Urinary bladder (tissue), 3 donors: ENCODE measurements at regions not wholly inside any gene's neighbourhood (a gene's known extent, or its start where the extent isn't known, plus 50 kb on each side); places are given as distances from the start of the nearest gene placed in this dataset.

Experiments used
- DNase-seq: peaks from one replicate; pipeline ENCODE4 v3.0.0-alpha.2; 2015; ENCODE audit errors: extremely low spot score
- H3K27ac ChIP-seq: one replicate; pipeline ENCODE4 v1.5.1; 2013; ENCODE audit warnings: low read depth, mild to moderate bottlenecking, moderate library complexity
- H3K36me3 ChIP-seq: one replicate; pipeline ENCODE4 v1.6.1; 2013; ENCODE audit warnings: mild to moderate bottlenecking, moderate library complexity; ENCODE audit not compliant: insufficient read depth
- H3K4me1 ChIP-seq: one replicate; pipeline ENCODE4 v1.6.1; 2013; ENCODE audit warnings: mild to moderate bottlenecking, moderate library complexity; ENCODE audit not compliant: insufficient read depth
- H3K4me3 ChIP-seq: one replicate; pipeline ENCODE4 v1.5.1; 2013; ENCODE audit warnings: low read depth, low read length
- WGBS: extraction: QIAGEN DNeasy Blood & Tissue Kit; methylation state at CpG from one replicate; pipeline ENCODE4 v1.1.7; 2013; 5-methylcytosine and 5-hydroxymethylcytosine counted together
- donor health status: healthy with polysubstance abuse.
- donor health status: healthy.

DNA sequence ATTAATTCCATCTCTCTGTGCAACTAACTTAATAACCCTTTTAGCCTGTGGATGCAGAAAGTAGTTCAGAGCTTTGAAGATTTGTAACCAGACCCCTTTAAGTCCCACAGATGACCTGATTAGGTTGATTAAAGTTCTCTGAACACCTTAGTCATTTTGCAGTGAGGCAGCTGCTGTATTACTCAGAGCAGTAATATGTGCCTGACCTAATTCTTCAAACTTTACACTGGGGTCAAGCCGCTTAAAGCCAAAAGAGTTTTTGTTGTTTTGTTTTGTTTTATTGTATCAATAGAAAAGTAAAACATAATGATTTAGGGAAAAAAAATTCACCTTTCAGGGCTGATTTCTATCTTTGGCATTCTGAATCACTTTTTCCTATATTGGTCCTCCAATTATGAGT is 78.6 kb upstream of the PLEKHG7 start:
- no peak for DNase-seq
- peaks cover 2% of the 10 kb centered on the region for H3K4me1 ChIP-seq
- WGBS = 85% methylated on average over 1 of the region's 1 CpG

DNA sequence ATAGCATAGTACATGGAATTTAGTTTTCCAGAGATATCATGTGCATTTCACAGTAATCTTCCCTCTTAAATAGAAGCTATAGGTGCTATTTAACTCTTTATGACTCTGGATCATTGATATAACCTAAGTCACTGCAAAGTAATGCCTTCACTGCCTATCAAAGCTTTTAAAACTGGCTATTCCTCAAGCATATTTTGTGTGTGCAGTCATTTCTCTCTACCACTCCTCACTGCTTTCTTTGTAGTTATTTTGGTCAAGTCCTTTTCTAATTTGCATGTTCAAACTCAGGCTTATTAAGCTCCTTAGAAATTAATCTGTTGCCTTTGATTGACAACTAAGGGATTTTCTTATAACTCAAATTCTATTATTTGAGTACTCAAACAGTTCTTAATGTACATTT is 79.4 kb upstream of the PLEKHG7 start:
- H3K36me3 ChIP-seq = no peaks in the 10 kb centered on the region
- no peak overlapping the region for H3K4me3 ChIP-seq
- no peak for DNase-seq
- no peak overlapping the region for H3K27ac ChIP-seq
- H3K4me1 ChIP-seq = peaks cover 2% of the 10 kb centered on the region

More for the DNA sequence above, 78.6 kb upstream of the PLEKHG7 start:
- Histone ChIP-seq H3K36me3 (no peaks in the 10 kb centered on the region), H3K27ac (no peak overlapping the region), H3K4me3 (no peak overlapping the region)

DNA sequence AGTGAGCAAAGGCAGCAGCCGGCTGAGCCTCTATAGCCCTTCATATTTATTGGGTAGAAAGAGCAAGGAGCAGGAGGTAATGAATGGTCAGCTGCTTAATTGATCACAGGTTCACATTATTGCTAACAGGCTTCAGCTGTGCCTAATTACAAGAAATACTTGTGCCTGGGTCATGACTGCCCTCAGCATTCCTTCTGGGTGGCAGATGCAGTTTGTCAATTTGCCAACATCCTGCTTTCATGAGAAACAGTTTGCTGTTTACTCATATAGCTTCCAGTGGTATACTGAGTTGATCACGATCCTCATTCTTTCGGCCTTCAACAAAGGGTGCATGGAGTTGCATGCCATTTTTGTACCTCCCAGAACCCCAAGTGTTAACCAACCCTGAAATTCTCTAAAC is 81.0 kb upstream of the PLEKHG7 start:
- DNase-seq = no peak
- no peak overlapping the region for H3K4me3 ChIP-seq
- 85% methylated on average over 3 of the region's 3 CpGs for WGBS

DNA sequence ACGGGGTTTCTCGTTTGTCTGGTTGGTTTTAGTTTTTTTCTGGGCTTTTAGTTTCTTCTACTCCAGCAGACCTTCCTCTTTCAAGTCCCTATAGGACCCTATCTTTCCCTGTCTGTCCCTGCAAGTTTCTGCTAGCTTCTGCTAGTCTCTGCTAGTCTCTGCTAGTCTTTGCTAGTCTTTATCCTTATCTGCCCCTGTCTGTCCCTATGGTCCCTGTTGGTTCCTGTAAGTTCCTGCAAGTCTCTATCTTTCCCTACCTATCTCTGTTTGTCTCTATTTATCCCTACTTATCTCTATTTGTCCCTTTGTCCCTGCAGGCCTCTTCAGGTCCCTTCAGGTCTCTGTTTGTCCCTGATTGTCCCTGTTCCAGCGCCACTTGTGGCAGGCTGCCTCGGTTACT is 81.5 kb upstream of the PLEKHG7 start:
- DNase-seq = no peak
- WGBS = 95% methylated on average over 4 of the region's 4 CpGs
- Histone ChIP-seq H3K4me3 (no peak overlapping the region), H3K4me1 (peaks cover 2% of the 10 kb centered on the region), H3K27ac (no peak overlapping the region), H3K36me3 (no peaks in the 10 kb centered on the region)

More for the DNA sequence above, 81.0 kb upstream of the PLEKHG7 start:
- H3K36me3 ChIP-seq = no peaks in the 10 kb centered on the region
- H3K27ac ChIP-seq = no peak overlapping the region
- H3K4me1 ChIP-seq = peaks cover 2% of the 10 kb centered on the region

DNA sequence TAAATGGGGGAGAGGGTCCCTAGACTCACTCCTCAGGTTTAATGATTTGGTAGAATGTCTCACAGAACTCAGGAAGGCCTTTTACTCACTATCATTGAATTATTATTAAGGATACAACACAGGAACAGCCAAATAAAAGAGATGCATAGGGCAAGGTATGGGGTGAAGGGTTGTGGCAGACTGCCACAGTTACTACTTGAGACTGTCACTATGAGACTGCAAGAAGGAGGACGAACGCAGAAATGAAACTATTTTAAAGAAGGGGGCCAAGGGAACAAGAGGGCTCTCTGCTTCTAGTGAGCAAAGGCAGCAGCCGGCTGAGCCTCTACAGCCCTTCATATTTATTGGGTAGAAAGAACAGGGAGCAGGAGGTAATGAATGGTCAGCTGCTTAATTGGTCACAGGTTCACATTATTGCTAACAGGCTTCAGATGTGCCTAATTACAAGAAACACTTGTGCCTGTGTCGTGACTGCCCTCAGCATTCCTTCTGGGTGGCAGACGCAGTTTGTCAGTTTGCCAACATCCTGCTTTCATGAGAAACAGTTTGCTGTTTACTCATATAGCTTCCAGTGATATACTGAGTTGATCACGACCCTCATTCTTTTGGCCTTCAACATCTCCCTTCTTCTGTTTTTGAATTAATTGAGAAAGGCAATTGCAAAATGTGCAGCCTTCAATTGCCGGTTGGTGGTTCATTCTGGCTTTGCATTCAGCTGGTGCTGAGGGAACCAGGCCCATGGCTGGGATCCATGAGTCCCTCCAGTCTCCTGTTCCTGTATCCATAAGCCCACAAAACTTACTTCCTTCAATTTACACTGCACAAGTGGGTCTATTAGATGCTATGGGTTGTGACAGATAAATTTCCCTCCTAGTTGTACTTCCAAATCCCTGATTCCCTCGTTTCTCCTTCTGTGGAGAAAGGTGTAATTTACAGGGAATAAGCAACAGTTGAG is 82.8 kb upstream of the PLEKHG7 start:
- 66% methylated on average over 8 of the region's 8 CpGs for whole genome bisulfite sequencing
- H3K27ac ChIP-seq = no peak overlapping the region
- H3K36me3 ChIP-seq = no peaks in the 10 kb centered on the region
- no peak for DNase-seq
- no peak overlapping the region for H3K4me3 ChIP-seq
- H3K4me1 ChIP-seq = peaks cover 2% of the 10 kb centered on the region

DNA sequence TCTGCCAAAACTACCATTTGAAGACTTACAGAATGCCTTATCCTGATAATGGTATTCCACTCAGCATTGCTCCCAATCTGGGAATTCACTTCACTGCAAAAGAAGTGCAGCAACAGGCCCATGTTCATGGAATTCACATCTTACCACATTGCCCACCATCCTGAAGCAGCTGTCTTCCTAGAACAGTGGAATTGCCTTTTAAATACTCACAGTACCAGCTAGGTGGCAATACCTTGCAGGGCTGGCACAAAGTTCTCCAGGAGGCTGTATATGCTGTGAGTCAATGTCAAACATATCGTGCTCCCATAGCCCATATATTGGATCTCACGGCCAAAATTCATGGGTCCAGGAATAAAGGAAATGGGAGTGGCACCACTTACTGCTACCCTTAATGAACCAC is 83.8 kb upstream of the PLEKHG7 start:
- WGBS = 95% methylated on average over 2 of the region's 2 CpGs
- no peak overlapping the region for H3K27ac ChIP-seq

DNA sequence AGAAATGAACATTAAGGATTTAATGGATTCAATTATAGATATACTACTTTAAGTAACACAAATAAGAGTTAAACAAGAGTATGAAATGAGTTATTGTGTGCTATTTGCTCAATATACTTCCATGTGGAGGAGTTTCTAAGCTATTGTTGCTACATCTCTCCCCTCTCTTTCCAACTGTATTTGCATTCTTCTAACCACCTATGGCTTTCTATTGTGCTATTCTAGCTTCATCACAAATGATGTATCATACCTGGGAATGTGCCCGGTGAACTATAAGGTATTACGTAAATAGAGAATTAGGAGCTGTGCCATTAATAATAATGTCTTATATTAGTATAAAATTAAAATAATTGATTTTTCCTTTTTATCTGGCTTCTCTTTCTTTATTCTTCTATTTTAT is 87.1 kb upstream of the PLEKHG7 start:
- Histone ChIP-seq H3K27ac (no peak overlapping the region), H3K4me3 (no peak overlapping the region), H3K4me1 (peaks cover 2% of the 10 kb centered on the region), H3K36me3 (no peaks in the 10 kb centered on the region)
- 95% methylated on average over 2 of the region's 2 CpGs for WGBS
- DNase-seq = no peak

More for the DNA sequence above, 83.8 kb upstream of the PLEKHG7 start:
- H3K4me3 ChIP-seq = no peak overlapping the region
- no peaks in the 10 kb centered on the region for H3K36me3 ChIP-seq
- DNase-seq = no peak
- H3K4me1 ChIP-seq = peaks cover 2% of the 10 kb centered on the region

DNA sequence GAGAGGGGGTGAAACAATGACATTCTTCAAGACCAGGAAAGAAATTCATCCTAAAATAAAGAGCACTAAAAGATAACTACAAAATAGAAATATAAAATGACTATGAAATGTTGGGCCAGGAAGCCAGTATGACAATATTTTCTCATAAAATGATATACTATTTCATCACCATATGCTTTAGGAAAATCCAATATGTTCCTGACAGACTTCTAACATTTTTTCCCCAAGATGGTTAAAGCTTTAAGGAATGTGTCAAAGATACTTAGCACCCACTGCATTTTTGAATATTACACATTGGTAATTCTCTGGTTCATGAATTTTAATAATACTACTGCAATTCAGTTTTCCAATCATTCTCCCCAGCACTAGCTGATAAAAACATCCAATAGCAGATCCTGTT is 87.7 kb upstream of the PLEKHG7 start:
- Histone ChIP-seq H3K4me1 (peaks cover 2% of the 10 kb centered on the region), H3K27ac (no peak overlapping the region), H3K36me3 (no peaks in the 10 kb centered on the region), H3K4me3 (no peak overlapping the region)
- no peak for DNase-seq

DNA sequence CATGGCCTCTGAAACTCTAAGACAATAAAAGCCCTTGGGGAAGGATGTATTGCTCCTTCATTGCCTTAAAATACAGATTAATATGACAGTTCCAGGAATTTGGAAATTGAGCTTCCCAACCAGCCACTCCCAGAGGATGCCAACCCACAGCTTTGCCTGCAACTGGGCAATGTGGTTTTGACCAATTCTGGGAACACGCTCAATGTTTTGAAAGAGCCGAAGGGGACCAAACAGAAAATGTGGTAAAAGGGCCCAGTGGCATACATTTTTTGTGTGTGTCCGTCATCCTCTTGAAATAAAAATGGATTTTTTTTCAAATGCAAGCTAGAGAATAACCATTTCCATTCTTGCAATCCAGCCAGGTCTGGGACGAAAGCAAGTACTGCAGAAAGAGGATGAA is 88.3 kb upstream of the PLEKHG7 start:
- no peak for DNase-seq
- 91% methylated on average over 4 of the region's 4 CpGs for WGBS
- Histone ChIP-seq H3K36me3 (no peaks in the 10 kb centered on the region), H3K27ac (no peak overlapping the region), H3K4me3 (no peak overlapping the region), H3K4me1 (no peaks in the 10 kb centered on the region)

DNA sequence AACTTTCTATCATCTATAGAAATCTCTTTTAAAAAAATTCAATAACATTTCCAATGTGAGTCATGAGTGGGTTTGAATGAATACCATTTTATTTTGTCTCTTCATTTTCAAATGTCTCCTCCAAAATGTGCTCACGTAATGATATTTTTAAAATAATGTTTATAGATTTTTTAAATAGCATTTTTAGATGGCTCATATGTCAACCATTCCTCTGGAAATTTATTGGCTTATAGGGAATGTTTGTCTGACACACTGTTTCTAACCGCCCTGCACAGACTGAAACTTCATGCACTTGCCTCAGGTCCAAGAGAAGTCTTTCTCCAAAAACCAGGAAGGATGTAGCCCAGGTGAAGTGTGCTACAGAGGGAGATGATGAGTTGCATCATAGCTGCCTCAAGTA is 88.8 kb upstream of the PLEKHG7 start:
- H3K4me3 ChIP-seq = no peak overlapping the region
- H3K27ac ChIP-seq = no peak overlapping the region
- H3K36me3 ChIP-seq = no peaks in the 10 kb centered on the region

DNA sequence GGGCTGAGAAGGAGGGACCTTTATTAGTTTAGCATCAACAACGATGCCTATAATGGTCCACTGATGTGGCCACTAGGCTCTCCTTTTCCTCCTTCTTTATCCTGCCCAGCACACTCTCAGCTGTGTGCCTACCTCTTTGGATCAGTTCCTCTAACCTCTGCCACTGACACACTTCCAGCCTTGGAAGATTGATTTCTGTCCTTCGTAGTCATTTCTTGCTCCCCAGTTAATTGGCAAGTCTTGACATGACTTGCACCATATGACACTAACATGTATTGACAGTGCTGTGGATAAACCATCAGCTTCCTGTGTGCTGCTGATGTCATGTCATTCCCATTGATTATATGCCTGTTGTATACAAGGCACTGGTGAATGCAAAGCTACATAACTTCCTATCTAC is 90.2 kb upstream of the PLEKHG7 start:
- DNase-seq = no peak
- H3K4me3 ChIP-seq = no peak overlapping the region
- no peak overlapping the region for H3K27ac ChIP-seq
- no peaks in the 10 kb centered on the region for H3K4me1 ChIP-seq
- no peaks in the 10 kb centered on the region for H3K36me3 ChIP-seq
- WGBS = 89% methylated on average over 2 of the region's 2 CpGs

More for the DNA sequence above, 88.8 kb upstream of the PLEKHG7 start:
- no peaks in the 10 kb centered on the region for H3K4me1 ChIP-seq
- DNase-seq = no peak
- 84% methylated on average over 2 of the region's 2 CpGs for WGBS

DNA sequence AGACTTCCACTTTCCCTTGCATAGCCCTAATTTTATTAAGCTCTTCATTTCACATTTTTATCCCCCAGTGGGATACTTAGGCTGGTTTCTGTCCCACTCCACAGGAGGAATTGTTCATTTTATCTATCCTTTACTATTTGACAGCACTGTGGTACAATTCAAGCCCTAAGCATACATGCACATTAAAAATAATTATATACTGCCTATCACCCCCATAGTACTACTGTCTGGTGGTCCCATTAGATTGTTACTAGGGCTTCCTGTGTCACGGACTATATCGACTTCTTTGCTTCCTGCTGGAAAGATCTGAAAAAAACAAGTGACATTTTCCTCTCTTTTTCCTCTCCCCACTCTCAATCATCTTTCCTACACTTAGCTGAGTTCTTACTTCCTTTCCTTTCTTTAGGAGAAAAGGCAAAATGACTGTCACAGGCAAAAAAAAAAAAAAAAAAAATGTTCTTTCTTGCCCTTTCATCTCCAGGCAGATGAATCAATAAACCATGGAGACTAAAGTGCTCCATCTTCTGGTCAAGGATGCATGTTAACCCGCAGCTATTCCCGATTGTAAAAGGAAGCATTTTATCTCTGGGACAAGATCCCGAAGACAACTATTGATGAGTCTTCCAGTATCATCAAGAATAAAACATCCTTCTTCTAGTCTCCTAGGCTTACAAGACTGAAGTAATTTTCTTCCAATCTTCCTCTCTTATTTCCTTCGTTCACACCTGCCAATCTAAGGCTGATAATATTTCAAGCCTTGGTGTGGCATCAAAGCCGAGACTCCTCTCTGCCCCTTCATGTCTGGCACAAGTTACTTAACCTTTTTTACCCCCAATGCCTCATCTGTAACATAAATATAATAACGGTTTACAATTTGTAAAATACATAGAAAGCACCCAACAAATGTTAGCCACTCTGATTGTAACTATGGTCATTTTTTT is 94.4 kb upstream of the PLEKHG7 start:
- no peaks in the 10 kb centered on the region for H3K36me3 ChIP-seq
- no peak overlapping the region for H3K4me3 ChIP-seq
- H3K4me1 ChIP-seq = no peaks in the 10 kb centered on the region
- no peak overlapping the region for H3K27ac ChIP-seq
- DNase-seq = no peak
- WGBS = 32% methylated on average over 8 of the region's 8 CpGs

DNA sequence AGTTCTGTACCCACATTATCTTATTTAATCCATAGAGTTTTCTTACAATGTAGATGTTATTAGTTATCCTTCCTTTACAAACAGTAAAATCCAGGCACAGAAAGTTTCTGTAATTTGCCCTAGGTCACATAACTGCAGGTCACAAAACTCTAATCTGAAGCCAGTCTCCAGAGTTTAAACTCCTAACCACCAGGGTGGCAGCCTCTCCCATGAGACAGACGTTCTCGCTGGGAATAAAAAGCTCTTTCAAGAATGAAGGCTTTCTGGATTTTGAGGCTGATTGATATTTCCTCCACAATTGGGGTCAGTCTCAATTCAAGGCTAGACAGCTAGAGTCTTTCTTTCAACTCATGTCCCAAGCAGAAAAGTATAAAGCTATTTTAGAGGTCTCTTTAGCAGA is 95.8 kb upstream of the PLEKHG7 start:
- DNase-seq = no peak
- no peaks in the 10 kb centered on the region for H3K4me1 ChIP-seq
- H3K27ac ChIP-seq = no peak overlapping the region
- no peaks in the 10 kb centered on the region for H3K36me3 ChIP-seq
- no peak overlapping the region for H3K4me3 ChIP-seq
- 82% methylated on average over 2 of the region's 2 CpGs for WGBS
